HepG2 (cell line): ENCODE measurements at regions not wholly inside any gene's neighbourhood (a gene's known extent, or its start where the extent isn't known, plus 50 kb on each side); places are given as distances from the start of the nearest gene placed in this dataset.

Source experiments
- ATAC-seq: fragments of 200-7000 bp; cut with Tn5 transposase; 3 replicates; pipeline ENCODE4 v1.9.1; 2020; ENCODE audit warnings: mild to moderate bottlenecking, moderate library complexity
- BruUV-seq: library from RNA; stranded (reverse); fragments of 400-500 nt; replicated peaks from 2 replicates; lab custom pipeline; 2021; lab: Mats Ljungman, UMichigan
- CTCF ChIA-PET: fragments of 300-600 bp; formaldehyde crosslinking; extraction: SDS; loops from one replicate; lab custom pipeline; 2021; ENCODE audit warnings: low total read pairs, inconsistent platforms, low intra/inter-chr PET ratio; lab: Yijun Ruan, JAX
- POLR2A ChIA-PET: fragments of 350-600 bp; sonication (Branson Sonifier 250); formaldehyde crosslinking; loops from one replicate; lab custom pipeline; 2020; ENCODE audit warnings: antibody characterized with exemption, inconsistent platforms; lab: Yijun Ruan, JAX
- DNase-seq: peaks from one replicate; pipeline ENCODE4 v3.0.0-alpha.2; 2015; ENCODE audit warnings: low spot score
- FAIRE-seq: peaks from 3 replicates; lab custom pipeline; 2011; peaks lifted over from hg19 to GRCh38; lab: Jason Lieb, UNC
- H2AFZ ChIP-seq: one replicate; pipeline ENCODE4 v1.6.1; 2011; ENCODE audit warnings: low read length, inconsistent platforms
- H3K27ac ChIP-seq: fragments of 300-600 bp; 3 replicates; pipeline ENCODE4 v1.8.0; 2011; ENCODE audit warnings: mixed run types, mild to moderate bottlenecking, mixed read lengths, low read length, inconsistent platforms; ENCODE audit not compliant: insufficient read depth; ENCODE audit errors: extremely low read length
- H3K27me3 ChIP-seq, 2 experiments: fragments of 200-600 bp in 1 of 2; 2 replicates in 1 of 2; 3 replicates in 1 of 2; pipeline versions ENCODE4 v1.6.0 to v1.8.0; 2011; ENCODE audit warnings: low read length in 2 of 2, mild to moderate bottlenecking in 2 of 2, moderate library complexity in 2 of 2, inconsistent platforms in 1 of 2; ENCODE audit not compliant: insufficient read depth in 2 of 2, control insufficient read depth in 1 of 2
- H3K36me3 ChIP-seq, 2 experiments: fragments of 200-600 bp in 1 of 2; replicated peaks in 1 of 2; 2 replicates in 1 of 2; 3 replicates in 1 of 2; pipeline versions ENCODE4 v1.5.1 to v1.8.0; 2011; ENCODE audit warnings: low read length in 2 of 2, inconsistent platforms in 1 of 2; ENCODE audit not compliant: insufficient read depth in 2 of 2, control insufficient read depth in 1 of 2
- H3K4me1 ChIP-seq: 2 replicates; pipeline ENCODE4 v1.5.1; 2012; ENCODE audit warnings: low read length, inconsistent platforms; ENCODE audit not compliant: insufficient read depth
- H3K4me2 ChIP-seq: 2 replicates; pipeline ENCODE4 v1.6.0; 2011; ENCODE audit warnings: low read depth, low read length, inconsistent platforms
- H3K4me3 ChIP-seq, 3 experiments: fragments of 200-600 bp in 1 of 3; sonication (generic), shearing (Covaris generic) in 1 of 3; replicated peaks in 1 of 3; 2 replicates each; pipeline ENCODE4 v1.5.1; 2011 to 2016; ENCODE audit warnings: low read length in 3 of 3, inconsistent platforms in 2 of 3, low read depth in 2 of 3, mild to moderate bottlenecking in 2 of 3, control low read depth in 1 of 3, mixed read lengths in 1 of 3; ENCODE audit not compliant: insufficient read depth in 1 of 3
- H3K79me2 ChIP-seq: one replicate; pipeline ENCODE4 v1.6.1; 2011; ENCODE audit warnings: low read length, inconsistent platforms; ENCODE audit not compliant: insufficient read depth
- H3K9ac ChIP-seq: 2 replicates; pipeline ENCODE4 v1.6.0; 2011; ENCODE audit warnings: mild to moderate bottlenecking, low read depth, low read length, inconsistent platforms; ENCODE audit not compliant: insufficient read depth
- H3K9me3 ChIP-seq: 2 replicates; pipeline ENCODE4 v1.5.1; 2012; ENCODE audit warnings: mild to moderate bottlenecking, low read length
- H4K20me1 ChIP-seq: 2 replicates; pipeline ENCODE4 v1.6.0; 2011; ENCODE audit warnings: inconsistent platforms, mild to moderate bottlenecking, low read length, moderate library complexity; ENCODE audit not compliant: insufficient read depth
- FOSL1 ChIP-seq: sonication (generic); formaldehyde crosslinking; IDR thresholded peaks from 2 replicates; pipeline ENCODE4 v1.9.0; 2021; ENCODE audit warnings: missing genetic modification reagents, borderline replicate concordance
- KDM1A ChIP-seq: IDR thresholded peaks from 2 replicates; pipeline ENCODE4 v1.6.1; 2016; ENCODE audit warnings: missing compliant biosample characterization
- KLF12 ChIP-seq: sonication (generic); formaldehyde crosslinking; IDR thresholded peaks from 2 replicates; pipeline ENCODE4 v1.4.0; 2020; ENCODE audit warnings: missing genetic modification reagents, borderline replicate concordance
- KLF9 ChIP-seq: IDR thresholded peaks from 2 replicates; pipeline ENCODE4 v1.6.1; 2016; ENCODE audit warnings: low read depth
- MYNN ChIP-seq: sonication (generic); formaldehyde crosslinking; IDR thresholded peaks from 2 replicates; pipeline ENCODE4 v1.4.0; 2020; ENCODE audit warnings: mild to moderate bottlenecking, low read depth, missing genetic modification reagents
- PRPF4 ChIP-seq: fragments of 200-400 bp; formaldehyde crosslinking; IDR thresholded peaks from 2 replicates; pipeline ENCODE4 v1.6.1; 2016; ENCODE audit warnings: low read length, low read depth; ENCODE audit not compliant: poor library complexity, severe bottlenecking
- ZNF230 ChIP-seq: sonication (generic); formaldehyde crosslinking; IDR thresholded peaks from 2 replicates; pipeline ENCODE4 v1.4.0; 2020; ENCODE audit warnings: mild to moderate bottlenecking, missing genetic modification reagents
- ZNF34 ChIP-seq: sonication (generic); formaldehyde crosslinking; IDR thresholded peaks from 2 replicates; pipeline ENCODE4 v1.4.0; 2020; ENCODE audit warnings: mild to moderate bottlenecking, missing genetic modification reagents, borderline replicate concordance
- WGBS: methylation state at CpG from one replicate; pipeline ENCODE4 v1.1.6; 2017; ENCODE audit warnings: low lambda C conversion rate; 5-methylcytosine and 5-hydroxymethylcytosine counted together
- in situ Hi-C: cut with HindIII; loops from 2 replicates; pipeline ENCODE4 v1.10.0; 2017; ENCODE audit warnings: low pct_unique_long_range_greater_than_20kb; ENCODE audit not compliant: extremely low pct_ligation_motif_present
- intact Hi-C: fragments of 100-400 bp; cut with micrococcal nuclease; formaldehyde crosslinking; loops from one replicate; pipeline ENCODE4 v1.10.0; 2022; ENCODE audit not compliant: unreplicated experiment
- TF ChIP-seq, protein P1 (sequence below): sonication (generic); formaldehyde crosslinking; IDR thresholded peaks from 2 replicates; pipeline ENCODE4 v1.5.0; 2020; ENCODE audit warnings: missing genetic modification reagents
- TF ChIP-seq, protein P2 (sequence below): sonication (generic); formaldehyde crosslinking; IDR thresholded peaks from 2 replicates; pipeline ENCODE4 v1.9.0; 2022; ENCODE audit warnings: missing genetic modification reagents, mild to moderate bottlenecking, borderline replicate concordance
- TF ChIP-seq, protein P3 (sequence below): sonication (generic); formaldehyde crosslinking; IDR thresholded peaks from 2 replicates; pipeline ENCODE4 v1.5.0; 2020; ENCODE audit warnings: mild to moderate bottlenecking, missing genetic modification reagents, borderline replicate concordance

DNA sequence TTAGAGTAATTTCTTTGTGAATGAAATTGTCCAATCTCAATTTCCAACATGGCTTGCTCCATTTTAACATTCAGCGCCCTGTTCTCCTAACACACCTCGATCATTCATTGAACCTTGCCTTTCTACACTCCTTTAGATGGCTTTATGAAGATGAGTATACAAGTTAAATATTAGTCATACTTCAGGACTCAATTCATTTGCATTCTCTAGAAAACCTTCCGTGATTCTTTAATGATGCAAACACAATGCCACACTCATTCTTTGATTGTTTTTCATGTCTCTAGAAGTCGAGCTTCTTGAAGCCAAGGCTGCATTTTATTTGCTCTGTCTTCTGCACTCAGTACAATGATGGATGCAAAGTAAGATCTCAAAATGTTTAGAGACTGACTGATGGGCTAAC is 641.2 kb downstream of the DOK5 start:
- ChIA-PET CTCF (no interaction called here), POLR2A (no interaction called here)
- ATAC-seq (no peak), FAIRE-seq (no peak), DNase-seq (no peak)
- no peak overlapping the region for H3K27ac ChIP-seq
- peaks cover 86% of the 10 kb centered on the region for H3K9me3 ChIP-seq
- H3K36me3 ChIP-seq: no peaks in the 10 kb centered on the region
- no peaks in the 10 kb centered on the region for H3K79me2 ChIP-seq
- H3K27me3 ChIP-seq: no peaks in the 10 kb centered on the region
- no peak overlapping the region for H3K4me3 ChIP-seq
- intact Hi-C loops: no loop called here
- in situ Hi-C loops: no loop called here
- H2AFZ ChIP-seq: no peak overlapping the region
- no TSS peak for BruUV-seq
- no peak overlapping the region for H3K4me2 ChIP-seq
- no peaks in the 10 kb centered on the region for H3K4me1 ChIP-seq
- H3K9ac ChIP-seq: no peak overlapping the region
- WGBS: 9% methylated on average over 4 of the region's 4 CpGs
- H4K20me1 ChIP-seq: no peaks in the 10 kb centered on the region
- no peak for TF ChIP-seq ZNF34 (CRISPR knock-in tag)
- TF ChIP-seq PRPF4: no peak
- TF ChIP-seq FOSL1 (CRISPR knock-in tag): no peak
- no peak for TF ChIP-seq KLF12 (CRISPR knock-in tag)
- no peak for TF ChIP-seq KLF9 (CRISPR knock-in tag)
- no peak for TF ChIP-seq ZNF230
- TF ChIP-seq, protein P1, sequence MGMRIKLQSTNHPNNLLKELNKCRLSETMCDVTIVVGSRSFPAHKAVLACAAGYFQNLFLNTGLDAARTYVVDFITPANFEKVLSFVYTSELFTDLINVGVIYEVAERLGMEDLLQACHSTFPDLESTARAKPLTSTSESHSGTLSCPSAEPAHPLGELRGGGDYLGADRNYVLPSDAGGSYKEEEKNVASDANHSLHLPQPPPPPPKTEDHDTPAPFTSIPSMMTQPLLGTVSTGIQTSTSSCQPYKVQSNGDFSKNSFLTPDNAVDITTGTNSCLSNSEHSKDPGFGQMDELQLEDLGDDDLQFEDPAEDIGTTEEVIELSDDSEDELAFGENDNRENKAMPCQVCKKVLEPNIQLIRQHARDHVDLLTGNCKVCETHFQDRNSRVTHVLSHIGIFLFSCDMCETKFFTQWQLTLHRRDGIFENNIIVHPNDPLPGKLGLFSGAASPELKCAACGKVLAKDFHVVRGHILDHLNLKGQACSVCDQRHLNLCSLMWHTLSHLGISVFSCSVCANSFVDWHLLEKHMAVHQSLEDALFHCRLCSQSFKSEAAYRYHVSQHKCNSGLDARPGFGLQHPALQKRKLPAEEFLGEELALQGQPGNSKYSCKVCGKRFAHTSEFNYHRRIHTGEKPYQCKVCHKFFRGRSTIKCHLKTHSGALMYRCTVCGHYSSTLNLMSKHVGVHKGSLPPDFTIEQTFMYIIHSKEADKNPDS (CRISPR knock-in tag): no peak
- no peak for TF ChIP-seq KDM1A
- TF ChIP-seq, protein P2, sequence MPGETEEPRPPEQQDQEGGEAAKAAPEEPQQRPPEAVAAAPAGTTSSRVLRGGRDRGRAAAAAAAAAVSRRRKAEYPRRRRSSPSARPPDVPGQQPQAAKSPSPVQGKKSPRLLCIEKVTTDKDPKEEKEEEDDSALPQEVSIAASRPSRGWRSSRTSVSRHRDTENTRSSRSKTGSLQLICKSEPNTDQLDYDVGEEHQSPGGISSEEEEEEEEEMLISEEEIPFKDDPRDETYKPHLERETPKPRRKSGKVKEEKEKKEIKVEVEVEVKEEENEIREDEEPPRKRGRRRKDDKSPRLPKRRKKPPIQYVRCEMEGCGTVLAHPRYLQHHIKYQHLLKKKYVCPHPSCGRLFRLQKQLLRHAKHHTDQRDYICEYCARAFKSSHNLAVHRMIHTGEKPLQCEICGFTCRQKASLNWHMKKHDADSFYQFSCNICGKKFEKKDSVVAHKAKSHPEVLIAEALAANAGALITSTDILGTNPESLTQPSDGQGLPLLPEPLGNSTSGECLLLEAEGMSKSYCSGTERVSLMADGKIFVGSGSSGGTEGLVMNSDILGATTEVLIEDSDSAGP (CRISPR knock-in tag): no peak
- TF ChIP-seq, protein P3, sequence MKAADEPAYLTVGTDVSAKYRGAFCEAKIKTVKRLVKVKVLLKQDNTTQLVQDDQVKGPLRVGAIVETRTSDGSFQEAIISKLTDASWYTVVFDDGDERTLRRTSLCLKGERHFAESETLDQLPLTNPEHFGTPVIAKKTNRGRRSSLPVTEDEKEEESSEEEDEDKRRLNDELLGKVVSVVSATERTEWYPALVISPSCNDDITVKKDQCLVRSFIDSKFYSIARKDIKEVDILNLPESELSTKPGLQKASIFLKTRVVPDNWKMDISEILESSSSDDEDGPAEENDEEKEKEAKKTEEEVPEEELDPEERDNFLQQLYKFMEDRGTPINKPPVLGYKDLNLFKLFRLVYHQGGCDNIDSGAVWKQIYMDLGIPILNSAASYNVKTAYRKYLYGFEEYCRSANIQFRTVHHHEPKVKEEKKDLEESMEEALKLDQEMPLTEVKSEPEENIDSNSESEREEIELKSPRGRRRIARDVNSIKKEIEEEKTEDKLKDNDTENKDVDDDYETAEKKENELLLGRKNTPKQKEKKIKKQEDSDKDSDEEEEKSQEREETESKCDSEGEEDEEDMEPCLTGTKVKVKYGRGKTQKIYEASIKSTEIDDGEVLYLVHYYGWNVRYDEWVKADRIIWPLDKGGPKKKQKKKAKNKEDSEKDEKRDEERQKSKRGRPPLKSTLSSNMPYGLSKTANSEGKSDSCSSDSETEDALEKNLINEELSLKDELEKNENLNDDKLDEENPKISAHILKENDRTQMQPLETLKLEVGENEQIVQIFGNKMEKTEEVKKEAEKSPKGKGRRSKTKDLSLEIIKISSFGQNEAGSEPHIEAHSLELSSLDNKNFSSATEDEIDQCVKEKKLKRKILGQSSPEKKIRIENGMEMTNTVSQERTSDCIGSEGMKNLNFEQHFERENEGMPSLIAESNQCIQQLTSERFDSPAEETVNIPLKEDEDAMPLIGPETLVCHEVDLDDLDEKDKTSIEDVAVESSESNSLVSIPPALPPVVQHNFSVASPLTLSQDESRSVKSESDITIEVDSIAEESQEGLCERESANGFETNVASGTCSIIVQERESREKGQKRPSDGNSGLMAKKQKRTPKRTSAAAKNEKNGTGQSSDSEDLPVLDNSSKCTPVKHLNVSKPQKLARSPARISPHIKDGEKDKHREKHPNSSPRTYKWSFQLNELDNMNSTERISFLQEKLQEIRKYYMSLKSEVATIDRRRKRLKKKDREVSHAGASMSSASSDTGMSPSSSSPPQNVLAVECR (CRISPR knock-in tag): no peak
- no peak for TF ChIP-seq MYNN (CRISPR knock-in tag)
